ENCODE measurements at regions not wholly inside any gene's neighbourhood (a gene's known extent, or its start where the extent isn't known, plus 50 kb on each side); places are given as distances from the start of the nearest gene placed in this dataset.

DNA sequence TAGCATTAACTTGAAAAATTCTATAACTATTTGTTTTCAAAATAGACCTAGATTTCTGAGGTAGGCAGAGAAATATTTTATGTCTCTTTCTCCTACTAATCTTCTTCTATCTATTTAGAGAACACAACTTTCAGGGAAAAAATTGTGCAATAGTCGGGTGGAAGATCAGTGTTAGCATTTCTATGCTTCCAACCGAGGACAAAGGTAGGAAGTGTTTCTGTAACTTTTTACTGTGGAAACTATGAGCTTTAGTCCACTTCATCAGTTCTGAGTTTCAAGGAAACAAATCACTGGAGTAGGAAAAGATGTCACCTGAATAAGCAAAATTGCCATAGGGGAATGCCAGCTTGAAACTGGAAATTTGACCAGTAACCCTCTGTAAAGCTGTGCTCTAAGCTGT lies 207.7 kb upstream of the CTAGE1 start:
- no peak for DNase-seq (ENCODE audit: low spot score)

DNA sequence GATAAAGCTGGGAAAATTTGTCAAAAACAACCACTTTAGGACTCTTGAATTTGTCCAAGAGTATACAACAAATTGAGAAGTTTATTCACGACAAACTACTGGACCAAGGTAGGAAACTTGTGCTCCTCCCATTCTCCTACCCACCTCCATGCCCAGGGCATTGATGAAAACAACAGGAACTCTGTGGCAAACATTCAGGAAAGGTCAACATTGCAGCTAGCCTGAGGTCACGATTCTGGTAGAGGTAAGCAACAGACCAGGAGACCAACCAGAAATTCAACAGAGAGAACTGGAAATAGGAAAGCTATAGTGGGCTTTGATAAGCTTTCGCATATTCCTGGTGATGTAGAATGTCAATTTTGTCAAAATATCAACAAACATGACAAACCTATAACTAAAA lies 209.1 kb upstream of the CTAGE1 start:
- DNase-seq (ENCODE audit: low spot score): no peak

GRCh38 chr18:22627506-22627905 lies 209.8 kb upstream of the CTAGE1 start:
- no peak for DNase-seq (ENCODE audit: low spot score)

DNA sequence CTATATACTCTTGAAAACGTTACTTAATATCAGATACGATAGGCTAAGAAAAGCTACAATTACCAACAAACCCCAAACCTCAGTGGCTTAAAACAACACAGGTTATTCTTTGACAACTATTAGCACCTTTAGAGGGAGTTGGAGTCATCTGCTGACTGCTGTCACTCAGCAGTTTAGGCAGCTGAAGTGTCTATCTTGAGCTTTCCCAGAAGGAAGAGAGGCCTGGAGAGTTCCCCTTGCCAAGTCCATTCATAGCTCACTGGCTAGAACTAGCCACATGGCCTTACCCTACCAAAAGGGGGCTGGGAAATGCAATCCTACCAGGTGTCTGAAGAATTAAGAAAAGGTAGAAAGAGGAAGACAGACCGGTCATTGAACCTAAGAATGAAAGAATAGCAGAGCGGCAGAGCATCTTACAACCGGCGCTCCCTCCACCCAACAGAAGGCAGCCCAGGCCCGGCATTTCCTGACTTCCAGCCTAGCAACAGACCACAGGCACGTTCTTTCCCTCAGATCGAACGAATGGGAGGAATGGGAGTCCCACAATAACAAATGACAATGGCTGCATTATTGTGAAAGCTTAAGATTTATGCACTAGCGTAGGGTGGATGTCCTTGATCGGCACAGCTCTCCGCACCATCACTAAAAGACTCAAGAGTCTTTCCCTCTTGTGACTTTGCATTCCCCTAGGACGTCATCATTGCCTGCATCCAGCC lies 211.2 kb upstream of the CTAGE1 start:
- DNase-seq (ENCODE audit: low spot score): no peak

DNA sequence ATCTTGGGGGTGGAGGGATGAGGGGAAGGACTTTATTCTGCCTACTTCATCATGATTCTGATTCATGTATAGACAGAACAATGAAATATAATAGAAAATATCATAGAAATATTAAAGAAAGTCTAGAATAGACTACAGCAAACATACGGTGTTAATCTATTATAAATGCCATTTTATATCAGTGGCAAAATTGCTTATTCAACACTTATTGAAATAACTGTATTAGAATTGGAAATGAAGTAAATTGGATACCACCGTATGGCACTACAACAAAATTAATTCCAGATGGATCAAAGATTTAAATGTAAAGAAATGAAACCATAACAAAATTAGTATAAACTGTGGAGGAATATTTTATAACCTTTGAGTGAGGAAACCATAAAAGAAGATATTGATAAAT lies 213.3 kb upstream of the CTAGE1 start:
- DNase-seq (ENCODE audit: low spot score): no peak

DNA sequence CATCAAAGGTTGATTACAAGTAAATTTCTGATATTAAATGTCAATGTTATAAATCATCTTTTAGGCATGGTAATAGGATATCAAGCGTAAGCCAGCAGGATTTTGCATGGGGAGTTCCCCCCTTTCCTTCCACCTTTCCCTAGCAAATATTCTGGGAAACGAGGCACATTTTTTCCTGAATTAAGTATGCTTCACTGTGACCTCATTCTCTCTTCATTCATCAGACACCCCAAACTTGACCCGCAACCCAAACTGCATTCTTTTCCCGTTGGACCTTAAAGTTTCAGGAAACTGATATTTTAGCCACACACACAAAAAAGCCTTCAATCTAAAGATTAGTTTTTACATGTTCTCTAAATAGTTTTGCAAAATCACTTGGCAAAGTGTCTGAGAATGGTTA lies 214.5 kb upstream of the CTAGE1 start:
- no peak for DNase-seq (ENCODE audit: low spot score)

DNA sequence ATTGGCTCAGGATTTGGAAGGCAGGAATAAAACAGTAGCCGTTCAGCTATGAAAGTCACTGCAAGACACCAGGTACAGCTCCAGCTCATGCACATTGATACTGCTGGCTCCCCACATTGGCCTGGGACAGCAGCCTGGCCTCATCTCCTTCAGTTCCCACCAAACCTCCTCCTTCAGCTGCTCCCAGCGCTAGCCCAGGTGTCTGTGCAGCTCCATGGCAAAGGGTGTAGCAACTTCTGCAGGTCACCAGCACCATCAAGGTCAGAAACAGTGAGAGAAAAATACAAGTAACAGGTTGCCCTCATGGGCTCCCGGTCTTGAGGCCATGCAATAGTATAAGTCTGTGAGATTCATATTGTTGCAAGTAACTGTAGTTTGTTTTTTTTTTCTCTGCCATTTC lies 216.7 kb upstream of the CTAGE1 start:
- DNase-seq (ENCODE audit: low spot score): no peak

- DNase-seq (ENCODE audit: low spot score): no peak
Measured at GRCh38 chr18:22637787-22638186, 220.1 kb upstream of the CTAGE1 start.

DNA sequence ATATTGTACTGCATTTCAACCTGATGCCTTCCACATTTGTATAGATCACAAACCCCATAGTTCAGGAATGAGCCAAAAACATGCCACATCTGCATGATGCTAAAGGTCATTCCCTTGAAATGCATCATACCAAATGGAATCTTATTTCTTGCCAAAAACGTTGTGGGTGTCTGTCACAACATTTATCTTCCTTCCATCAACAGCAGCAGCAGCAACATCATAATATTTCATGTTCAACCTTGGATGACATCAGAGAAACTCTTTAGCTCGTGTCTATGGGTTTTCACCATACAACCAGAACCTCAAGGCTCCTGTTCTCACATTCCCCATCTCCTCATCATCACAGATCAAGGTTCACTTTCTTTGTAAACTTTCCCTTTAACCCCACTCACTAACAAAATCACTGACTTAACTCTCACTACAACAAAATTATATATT lies 221.3 kb upstream of the CTAGE1 start:
- DNase-seq (ENCODE audit: low spot score): no peak

DNA sequence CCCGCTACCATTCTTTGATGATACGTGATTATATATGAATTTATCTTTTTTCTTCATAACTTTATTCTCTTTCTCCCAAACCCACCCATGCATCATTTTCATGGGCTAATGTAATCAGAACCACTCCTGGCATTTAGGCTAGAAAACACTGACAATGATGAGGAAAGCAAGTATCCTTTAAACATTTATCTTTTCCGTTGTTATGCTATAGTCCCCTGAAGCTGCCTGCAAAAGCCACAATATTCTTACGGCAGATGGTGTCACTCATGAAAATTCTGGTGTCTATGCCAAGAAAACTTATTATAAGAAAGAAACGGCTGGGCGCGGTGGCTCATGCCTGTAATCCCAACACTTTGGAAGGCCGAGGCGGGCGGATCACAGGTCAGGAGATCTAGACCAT lies 221.8 kb upstream of the CTAGE1 start:
- DNase-seq (ENCODE audit: low spot score): no peak

GRCh38 chr18:22640281-22640842 lies 222.6 kb upstream of the CTAGE1 start:
- no peak for DNase-seq (ENCODE audit: low spot score)

DNA sequence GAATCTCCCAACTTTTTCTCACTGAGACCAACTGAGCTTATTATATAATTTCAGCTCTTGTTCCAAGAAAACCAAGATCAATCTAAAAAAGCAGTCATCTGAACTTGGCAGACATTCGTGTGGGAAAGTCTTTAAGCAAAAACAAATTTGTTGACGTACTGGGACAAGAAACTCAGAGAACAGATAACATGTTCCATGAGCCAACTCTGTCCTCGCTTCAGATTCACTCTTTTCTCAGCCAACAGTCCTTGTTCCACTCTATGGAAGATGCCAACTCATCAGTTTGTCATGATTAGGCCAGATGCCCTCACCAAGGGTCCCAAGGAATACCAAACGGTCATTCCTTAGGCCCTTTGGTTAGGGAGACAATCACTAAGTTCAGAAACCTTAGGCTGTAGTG lies 224.2 kb upstream of the CTAGE1 start:
- no peak for DNase-seq (ENCODE audit: low spot score)

DNA sequence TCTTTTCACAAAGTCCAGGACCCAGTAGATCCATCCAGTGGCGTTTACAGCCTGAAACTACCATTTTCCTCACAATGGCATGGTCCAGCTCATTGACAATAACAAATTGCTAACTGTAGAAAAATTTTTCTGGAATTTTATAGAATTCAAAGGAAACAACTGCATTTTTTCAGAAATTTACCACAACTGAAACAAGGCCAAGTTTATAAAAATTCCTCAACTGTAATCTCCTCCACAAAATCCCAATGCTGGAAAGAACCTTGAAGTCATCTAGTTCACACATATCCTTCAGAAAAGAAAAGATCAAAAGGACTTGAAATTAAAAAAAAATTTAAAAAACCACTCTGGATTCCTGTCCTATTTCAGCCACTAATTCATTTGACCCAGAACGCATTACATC lies 226.0 kb upstream of the CTAGE1 start:
- no peak for DNase-seq (ENCODE audit: low spot score)

DNA sequence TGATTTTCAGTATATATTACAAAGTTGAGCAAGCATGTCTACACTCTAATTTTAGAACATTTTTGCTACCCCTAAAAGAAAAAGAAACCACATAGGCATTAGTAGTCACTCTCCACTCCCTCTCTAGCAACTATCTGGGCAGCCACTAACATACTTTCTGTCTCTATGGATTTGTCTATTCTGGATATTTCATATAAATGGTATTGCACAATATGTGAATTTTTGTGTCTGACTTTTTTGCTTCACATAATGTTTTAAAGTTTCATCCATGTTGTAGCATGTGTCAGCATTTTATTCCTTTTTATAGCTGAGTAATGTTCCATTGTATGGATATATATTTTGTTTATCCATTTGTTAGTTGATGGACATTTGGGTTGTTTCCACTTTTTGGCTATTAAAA lies 232.5 kb upstream of the CTAGE1 start:
- DNase-seq (ENCODE audit: low spot score): no peak

DNA sequence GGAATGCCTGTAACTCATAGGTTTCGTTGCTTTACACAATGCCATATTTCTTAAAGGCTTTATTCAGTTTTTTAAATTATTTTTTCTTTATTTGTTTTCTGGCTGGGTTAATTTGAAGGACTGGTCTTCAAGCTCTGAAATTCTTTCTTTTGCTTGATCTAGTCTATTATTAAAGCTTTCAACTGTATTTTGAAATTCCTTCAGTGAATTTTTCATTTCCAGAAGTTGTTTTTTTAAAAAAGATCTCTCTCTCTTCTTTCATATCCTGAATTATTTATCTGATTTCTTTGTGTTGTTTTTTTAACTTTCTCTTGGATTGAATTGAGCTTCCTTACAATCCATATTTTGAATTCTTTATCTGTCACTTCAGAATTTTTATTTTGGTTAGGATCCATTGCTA lies 239.9 kb upstream of the CTAGE1 start:
- DNase-seq (ENCODE audit: low spot score): no peak

DNA sequence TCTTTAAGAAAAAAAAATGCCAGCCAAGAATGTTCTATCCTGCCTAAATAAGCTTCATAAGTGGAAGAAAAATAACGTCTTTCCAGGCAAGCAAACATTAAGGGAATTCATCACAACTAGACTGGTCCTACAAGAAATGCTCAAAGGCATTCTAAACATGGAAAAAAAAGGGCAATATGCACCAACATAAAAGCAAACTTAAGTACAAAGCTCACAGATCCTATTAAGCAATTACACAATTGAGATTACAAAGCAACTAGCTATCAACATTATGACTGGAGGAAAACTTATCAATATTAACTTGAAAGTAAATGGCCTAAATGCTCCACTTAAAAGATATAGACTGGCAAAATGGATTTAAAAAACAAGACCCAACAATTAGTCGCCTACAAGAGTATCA lies 240.6 kb upstream of the CTAGE1 start:
- DNase-seq (ENCODE audit: low spot score): no peak

DNA sequence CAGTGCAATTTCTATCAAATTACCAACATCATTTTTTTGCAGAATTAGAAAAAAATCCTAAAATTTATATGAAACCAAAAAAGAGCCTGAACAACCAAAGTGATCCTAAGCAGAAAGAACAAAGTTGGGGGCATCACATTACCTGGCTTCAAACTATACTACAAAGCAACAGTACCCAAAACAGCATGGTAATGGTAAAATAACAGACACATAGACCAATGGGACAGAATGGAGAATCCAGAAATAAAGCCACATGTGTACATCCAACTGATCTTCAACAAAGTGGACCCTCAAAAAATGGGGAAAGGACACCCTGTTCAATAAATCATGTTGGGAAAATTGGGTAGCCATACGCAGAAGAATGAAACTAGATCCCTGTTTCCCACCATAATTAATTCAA lies 245.7 kb upstream of the CTAGE1 start:
- DNase-seq (ENCODE audit: low spot score): no peak

DNA sequence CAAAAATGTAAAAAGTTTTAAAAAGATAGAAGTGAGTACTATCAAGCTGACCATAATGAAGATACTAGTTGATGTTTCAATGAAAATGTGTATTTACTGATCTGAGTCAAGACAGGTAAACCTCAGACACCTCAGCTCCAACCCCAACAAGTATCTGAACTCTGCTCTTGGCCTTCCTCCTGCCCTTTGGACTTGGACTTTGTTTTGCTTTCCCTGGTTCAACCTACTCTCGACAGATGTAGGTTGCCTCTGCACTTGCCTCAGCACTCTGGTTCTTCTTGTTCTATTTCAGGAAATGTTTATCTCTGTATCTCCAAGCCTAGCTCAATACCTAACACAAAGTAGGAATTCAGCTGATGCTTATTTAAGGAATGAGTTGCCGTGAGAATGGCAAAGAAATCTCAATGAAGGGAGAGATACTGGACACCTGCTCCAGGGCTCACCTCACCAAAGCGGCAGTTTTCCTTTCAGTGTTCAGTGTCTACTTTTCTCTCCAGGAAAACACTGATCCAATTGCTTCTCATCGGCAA lies 248.8 kb upstream of the CTAGE1 start:
- DNase-seq (ENCODE audit: low spot score): no peak

GRCh38 chr18:22667156-22667555 lies 249.4 kb upstream of the CTAGE1 start:
- no peak for DNase-seq (ENCODE audit: low spot score)

DNA sequence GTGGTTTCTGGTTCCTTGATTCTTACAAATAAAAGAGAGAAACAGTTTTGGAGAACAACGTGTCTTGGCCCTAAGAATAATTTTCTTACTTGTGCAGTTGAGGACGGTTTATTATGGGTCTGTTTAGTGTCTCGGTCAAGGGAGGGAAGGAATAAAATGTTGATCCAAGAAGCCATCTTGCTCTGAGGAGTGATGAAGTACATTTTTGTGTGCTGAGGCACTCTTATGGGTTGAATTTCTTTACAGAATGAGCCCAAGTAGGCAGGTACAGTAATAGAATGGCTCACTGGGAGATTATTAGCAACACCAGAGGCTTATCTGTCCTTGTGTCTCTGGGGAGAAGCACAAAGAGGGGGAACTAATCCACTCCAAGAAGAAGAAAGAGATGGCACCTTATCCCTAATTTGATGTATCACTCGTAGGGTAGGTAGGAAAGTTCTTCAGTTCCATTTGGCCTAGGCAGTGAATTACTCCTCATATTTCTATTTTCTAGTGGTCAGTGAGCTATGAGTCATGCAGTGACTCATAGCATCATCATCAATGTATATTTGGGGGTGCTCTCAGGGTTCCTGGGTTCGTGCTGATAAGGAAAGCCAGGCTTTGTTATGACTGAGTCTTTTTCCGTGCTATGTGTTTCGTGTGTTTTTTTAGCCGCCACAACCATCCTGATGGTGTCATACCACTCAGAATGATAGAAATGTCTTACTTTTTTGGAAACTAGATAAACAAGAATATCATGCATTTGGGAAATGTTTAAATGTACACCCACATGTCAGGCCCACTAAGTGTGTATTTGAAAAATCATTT lies 250.1 kb upstream of the CTAGE1 start:
- no peak for DNase-seq (ENCODE audit: low spot score)

DNA sequence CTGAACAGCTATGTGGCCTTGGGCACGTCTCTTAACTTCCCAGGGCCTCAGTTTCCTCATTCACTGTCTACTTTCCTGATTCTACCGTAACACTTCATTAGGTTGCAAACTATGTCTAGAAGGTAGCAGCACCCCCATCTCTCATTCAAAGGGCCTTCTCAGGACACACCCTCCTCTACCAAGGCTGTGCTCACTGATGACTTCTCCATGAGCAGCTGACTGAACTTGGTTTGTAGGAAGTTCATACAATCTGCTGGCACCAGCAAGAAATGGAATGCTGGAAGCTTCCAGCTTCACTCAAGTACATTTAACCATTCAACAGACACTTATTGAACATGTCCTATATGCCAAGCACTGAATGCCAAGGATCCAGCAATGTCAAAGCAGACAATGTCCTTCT lies 250.8 kb upstream of the CTAGE1 start:
- DNase-seq (ENCODE audit: low spot score): no peak

GRCh38 chr18:22670914-22671313 lies 253.2 kb upstream of the CTAGE1 start:
- DNase-seq (ENCODE audit: low spot score): no peak

DNA sequence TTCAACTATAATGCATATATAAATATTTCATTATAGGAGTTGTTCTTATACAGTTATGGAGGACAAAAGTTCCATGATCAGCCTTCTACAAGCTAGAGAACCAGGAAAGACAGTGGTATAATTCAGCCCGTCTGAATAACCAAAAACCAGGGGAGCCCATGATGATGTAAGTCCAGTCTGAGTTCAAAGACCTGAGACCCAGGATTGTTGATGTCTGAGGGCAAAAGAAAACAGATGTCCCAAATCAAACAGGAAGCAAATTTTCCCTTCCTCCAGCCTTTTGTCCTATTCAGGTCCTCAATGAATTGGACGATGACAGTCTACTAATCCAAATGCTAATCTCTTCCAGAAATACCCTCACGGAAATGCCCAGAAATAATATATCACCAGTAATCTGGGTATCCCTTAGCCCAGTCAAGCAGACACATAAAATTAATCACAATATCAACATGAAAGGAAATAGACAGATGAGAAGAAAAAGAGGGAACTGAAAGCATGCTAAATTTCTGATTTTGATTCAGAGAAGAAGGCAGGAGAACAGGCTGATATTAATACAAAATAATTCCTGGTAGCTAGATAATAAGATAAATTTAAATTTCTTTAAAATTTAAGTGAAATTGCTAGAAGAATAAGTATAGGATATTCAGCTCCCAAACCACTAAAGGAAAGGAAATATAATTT lies 255.6 kb upstream of the CTAGE1 start:
- DNase-seq (ENCODE audit: low spot score): no peak
